M059J (cell line): ENCODE measurements at regions not wholly inside any gene's neighbourhood (a gene's known extent, or its start where the extent isn't known, plus 50 kb on each side); places are given as distances from the start of the nearest gene placed in this dataset.
"Not testable (repeated sequence)": the region's sequence is repeated elsewhere in the genome, so short reads cannot be mapped to it uniquely, and the experiment has no call there.

Experiments
- DNase-seq: peaks from one replicate; pipeline ENCODE4 v3.0.0-alpha.2; 2012; ENCODE audit warnings: low read depth

GRCh38 chr4:96407738-96408463 is 568.0 kb downstream of the PDHA2 start:
- DNase-seq = peak; percentile 10

GRCh38 chr4:96414853-96415252 is 575.0 kb downstream of the PDHA2 start:
- not testable (repeated sequence) for DNase-seq

GRCh38 chr4:96429657-96430056 is 589.8 kb downstream of the PDHA2 start:
- DNase-seq = no peak

GRCh38 chr4:96431094-96431493 is 591.2 kb downstream of the PDHA2 start:
- DNase-seq = no peak

- no peak for DNase-seq
Measured at GRCh38 chr4:96448315-96448872, 608.5 kb downstream of the PDHA2 start.

GRCh38 chr4:96455045-96455720 is 615.3 kb downstream of the PDHA2 start:
- DNase-seq = no peak

- not testable (repeated sequence) for DNase-seq
Measured at GRCh38 chr4:96458031-96458430, 618.1 kb downstream of the PDHA2 start.

GRCh38 chr4:96459105-96459504 is 619.2 kb downstream of the PDHA2 start:
- DNase-seq = no peak

- DNase-seq = no peak
Measured at GRCh38 chr4:96465834-96466233, 625.9 kb downstream of the PDHA2 start.

GRCh38 chr4:96471956-96472867 is 632.3 kb downstream of the PDHA2 start:
- peak; percentile 1 for DNase-seq

GRCh38 chr4:96473246-96473645 is 633.4 kb downstream of the PDHA2 start:
- DNase-seq = no peak

GRCh38 chr4:96483308-96484030 is 643.6 kb downstream of the PDHA2 start:
- no peak for DNase-seq

- no peak for DNase-seq
Measured at GRCh38 chr4:96486563-96486962, 646.7 kb downstream of the PDHA2 start.

- no peak for DNase-seq
Measured at GRCh38 chr4:96497621-96498020, 657.7 kb downstream of the PDHA2 start.

GRCh38 chr4:96504386-96504785 is 664.5 kb downstream of the PDHA2 start:
- DNase-seq = no peak

GRCh38 chr4:96509039-96509741 is 669.3 kb downstream of the PDHA2 start:
- no peak for DNase-seq

- DNase-seq = peak; percentile 12
Measured at GRCh38 chr4:96519291-96519690, 679.4 kb downstream of the PDHA2 start.

- no peak for DNase-seq
Measured at GRCh38 chr4:96521046-96521536, 681.2 kb downstream of the PDHA2 start.

GRCh38 chr4:96523611-96524010 is 683.7 kb downstream of the PDHA2 start:
- DNase-seq = no peak

- DNase-seq = no peak
Measured at GRCh38 chr4:96524311-96524875, 684.5 kb downstream of the PDHA2 start.
